NCI-H1105 treated with DMSO at 0.1 percent for 48 hours (cell line): ENCODE measurements at regions not wholly inside any gene's neighbourhood (a gene's known extent, or its start where the extent isn't known, plus 50 kb on each side); places are given as distances from the start of the nearest gene placed in this dataset.
"Not testable (repeated sequence)": the region's sequence is repeated elsewhere in the genome, so short reads cannot be mapped to it uniquely, and the experiment has no call there.

Source experiments
- DNase-seq: peaks from one replicate; lab custom pipeline; 2025; lab: John Stamatoyannopoulos, UW

DNA sequence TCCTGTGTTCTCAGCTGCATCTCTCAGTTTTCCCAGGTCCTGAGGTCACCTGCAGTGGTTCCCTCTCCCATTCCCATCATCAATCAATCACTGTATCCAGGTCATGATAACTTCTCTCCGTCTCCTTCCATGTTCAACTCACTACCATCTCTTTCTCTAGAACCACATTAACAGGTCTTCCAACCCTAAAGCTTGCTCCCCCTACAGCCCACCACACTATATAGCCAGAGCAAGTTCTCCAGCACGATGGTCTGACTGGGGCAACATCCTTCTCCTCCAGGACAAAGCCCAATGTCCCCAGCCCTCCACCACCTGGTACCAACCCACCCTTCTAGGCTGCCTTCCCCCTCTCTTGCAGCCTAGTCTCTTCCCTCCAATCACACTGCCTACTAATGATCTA lies 241.6 kb downstream of the CDK5RAP2 start:
- DNase-seq = no peak

DNA sequence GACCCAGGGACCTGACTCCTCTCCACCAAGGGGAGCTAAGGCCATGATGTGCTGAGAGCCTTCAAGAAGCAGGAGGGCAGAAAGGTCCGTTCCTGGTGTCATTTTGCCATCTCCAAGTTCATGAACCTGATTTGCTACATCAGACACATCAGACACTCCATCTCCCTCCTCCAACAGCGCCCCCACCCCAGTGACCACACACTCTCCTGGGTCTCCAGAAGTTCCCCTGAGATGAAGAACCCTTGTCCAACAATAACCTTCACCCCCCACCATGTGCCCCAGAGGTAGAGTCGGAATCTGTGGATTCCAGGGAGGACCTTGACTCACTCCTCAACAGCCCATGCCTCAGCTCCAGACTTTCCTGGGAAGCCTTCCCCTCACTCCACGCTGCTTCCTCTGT lies 242.8 kb downstream of the CDK5RAP2 start:
- no peak for DNase-seq

DNA sequence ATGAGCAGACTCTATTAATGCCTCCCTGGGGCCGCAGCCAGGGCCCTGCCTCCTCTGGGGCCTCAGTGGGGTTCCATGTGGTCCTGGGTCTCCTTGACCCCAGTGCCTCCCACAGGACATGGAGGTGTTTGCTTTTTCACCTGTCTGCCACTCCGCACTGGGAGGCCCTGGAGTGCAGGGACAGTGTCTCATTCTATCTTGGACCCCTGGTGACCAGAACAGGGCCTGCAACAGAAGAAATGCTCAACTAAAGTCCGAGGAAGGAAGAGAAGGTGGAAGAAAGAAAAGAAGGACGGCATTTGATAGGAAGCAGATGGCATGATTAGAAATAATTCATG lies 243.2 kb downstream of the CDK5RAP2 start:
- no peak for DNase-seq

DNA sequence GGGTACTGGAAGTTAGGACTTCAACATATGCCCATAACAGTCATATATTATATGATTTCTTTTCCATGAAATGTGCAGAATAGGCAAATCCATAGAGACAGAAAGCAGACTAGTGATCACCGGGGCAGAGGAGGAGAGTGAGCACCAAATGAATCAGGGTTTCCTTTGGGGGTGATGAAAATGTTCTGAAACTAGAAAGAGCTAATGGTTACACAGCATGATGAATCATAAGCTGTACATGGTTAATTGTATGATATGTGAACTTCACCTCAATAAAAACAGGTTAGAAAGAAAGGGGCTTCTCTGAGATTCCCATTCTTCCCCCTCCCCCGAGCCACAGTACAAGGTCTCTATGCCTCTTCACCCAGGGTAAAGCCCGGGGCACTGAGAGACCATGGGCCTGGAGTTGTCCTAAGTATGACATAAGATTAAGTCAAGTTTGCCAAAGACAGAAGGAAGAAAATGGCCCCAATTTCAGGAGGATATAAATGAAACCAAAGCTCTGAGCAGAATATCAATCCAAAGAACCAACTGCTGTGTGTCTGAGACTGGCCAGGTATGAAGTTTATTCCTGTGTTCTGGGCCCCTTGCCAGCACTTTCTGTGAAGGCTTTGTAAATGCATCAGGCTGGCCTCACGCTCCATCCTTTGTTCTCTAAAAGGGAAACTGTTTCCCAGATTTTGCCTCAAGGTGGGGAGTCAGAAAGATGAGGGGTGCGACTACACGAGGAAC lies 243.8 kb downstream of the CDK5RAP2 start:
- DNase-seq = peak; percentile 49

DNA sequence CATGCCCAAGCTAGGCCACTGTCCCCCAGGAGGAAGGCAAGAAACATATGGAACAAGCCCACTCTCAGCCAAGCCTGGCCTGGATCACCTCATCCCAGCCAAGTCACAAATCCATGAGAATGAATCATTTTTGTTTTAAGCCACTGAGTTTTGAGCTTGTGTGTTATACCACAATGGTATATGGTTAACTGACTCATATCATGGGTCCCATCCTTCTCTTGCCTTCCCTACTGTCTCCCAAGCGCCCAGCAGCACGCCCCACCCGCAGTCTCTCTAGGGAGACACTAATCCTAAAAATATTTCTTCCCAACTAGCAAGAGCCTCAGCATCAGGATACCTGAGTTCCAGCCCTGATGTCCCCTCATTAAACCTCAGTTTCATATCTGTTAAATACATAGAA lies 248.1 kb downstream of the CDK5RAP2 start:
- no peak for DNase-seq

DNA sequence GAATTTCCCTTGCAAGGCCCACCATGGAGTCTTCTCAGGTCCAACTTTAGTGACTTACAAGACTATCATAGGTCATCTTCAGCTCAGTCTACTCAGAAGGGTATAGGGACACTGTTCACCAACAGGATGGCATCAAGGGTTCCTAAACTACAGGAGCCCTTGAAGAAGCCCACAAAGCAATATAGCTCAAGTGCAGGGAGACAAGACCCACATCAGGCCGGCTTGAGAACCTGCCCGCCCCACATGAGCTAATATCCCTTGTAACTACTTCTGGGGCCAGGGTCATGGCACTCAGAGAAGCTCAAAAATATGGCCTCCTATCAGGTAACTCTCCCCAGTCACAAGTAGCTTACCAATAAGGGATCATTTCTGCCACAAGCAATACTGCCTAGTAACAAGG lies 249.9 kb downstream of the CDK5RAP2 start:
- DNase-seq = no peak

DNA sequence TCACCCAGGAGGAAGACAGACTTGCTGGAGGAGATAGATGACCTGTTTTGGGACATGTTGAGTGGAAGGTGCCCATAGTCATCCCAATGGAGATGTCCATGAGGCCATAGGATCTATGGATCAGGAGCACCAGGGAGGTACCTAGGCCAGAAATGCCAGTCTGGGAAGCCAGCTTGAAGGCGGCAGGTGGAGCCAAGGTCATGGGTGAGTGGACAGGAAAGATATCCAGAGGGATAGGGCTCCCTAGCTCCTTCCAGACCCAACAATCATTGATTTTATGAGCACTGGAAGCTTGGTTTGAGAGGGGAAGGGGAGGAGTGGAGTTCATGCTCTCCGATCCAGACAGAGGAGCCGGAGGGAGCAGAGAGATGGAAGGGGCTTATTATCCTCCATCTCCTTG lies 252.6 kb downstream of the CDK5RAP2 start:
- DNase-seq = no peak

DNA sequence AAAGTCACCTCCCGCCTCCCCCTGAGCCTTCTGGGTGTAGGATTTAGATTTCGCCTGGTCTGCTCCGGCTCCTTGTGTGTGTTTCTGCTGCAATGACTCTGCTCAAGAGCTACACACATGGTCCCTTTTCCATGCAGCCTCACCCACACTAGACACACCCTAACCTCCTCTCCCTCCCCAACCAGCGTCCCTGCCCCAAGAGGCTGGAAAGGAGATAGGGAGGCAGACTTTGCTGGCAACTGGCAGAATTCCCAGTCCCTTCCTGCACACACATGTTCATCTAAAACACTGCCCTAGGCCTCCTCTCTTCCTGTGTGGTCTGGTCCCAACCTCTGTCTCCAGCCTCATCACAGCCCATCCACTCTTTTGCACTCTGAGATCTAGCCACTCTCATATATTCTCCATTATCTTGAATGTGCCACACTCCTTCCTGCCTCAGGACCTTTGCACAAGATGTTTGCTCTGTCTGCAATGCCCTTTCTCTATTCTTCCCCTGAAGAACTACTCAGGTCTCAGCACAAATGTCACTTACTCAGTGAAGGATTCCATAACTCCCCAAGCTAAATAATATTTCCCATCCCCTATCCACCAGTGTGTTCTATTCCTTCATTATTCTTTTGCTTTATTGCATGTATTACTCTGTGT lies 253.8 kb downstream of the CDK5RAP2 start:
- DNase-seq = no peak

DNA sequence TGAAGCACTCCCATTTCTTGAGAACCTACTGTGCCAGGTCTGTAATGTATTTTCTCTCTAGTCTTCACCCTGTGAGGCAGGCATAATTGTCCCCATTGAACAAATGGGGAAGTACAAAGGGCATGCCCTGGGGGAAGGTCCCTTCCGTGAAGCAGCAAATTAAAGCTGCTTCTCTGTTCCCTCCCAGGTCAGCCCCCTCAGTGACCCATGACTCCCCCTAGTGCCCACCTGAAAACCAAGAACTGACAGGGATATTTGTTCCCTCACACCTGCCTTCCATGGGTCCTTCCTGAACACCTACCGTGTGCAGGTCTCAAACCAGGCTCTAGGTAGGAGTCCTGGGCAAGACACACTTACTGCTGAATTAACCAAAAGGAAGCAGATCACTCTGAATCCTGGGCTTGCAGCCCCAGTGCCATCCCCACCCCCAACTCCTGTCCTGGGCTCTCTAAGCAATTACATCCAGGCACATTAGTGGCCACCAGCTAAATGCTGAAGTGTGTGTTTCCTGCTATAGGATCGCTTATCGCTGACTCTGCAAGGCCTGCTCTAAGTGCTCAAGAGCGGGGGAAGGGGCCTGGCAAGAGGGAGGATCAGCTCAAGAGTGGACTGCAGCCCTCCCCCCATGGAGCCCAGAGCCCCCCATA lies 254.8 kb downstream of the CDK5RAP2 start:
- DNase-seq = peak; percentile 7

DNA sequence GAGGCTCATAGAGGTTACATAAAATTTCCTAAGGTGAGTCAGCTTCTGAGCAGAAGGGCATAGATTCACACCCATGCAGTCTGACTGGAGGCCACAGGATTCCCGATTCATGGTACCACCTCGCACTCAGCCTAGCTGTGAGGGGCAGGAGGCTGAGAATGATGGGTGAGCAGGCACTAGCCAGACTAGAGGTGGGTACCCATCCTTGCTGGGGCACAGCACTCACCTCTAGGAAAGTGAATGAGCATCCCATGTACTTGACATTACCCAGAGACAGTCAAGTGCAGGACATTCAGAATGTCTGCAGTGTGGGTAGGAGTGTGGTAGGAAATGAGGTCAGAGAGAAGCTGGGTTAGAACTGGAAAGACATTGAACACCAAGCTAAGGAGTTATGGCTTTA lies 255.5 kb downstream of the CDK5RAP2 start:
- no peak for DNase-seq

DNA sequence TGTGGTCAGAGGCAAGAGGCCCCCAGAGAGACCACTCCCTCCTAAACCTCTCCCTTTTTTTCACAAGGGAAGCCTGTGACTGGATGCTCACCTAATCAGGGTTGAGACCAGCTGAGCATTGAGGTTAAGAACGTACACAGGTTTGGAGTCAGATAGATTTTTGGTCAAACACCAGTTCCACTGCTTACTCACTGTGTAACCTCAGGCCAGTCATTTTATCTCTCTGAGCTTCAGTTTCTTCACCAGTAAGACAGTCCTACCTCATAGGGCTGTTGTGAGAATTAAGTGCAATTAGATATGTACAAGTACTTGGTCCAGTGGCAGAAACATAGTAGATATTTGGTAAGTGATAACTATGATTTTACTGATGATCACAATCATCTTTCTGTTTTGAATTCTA lies 256.8 kb downstream of the CDK5RAP2 start:
- DNase-seq = no peak

DNA sequence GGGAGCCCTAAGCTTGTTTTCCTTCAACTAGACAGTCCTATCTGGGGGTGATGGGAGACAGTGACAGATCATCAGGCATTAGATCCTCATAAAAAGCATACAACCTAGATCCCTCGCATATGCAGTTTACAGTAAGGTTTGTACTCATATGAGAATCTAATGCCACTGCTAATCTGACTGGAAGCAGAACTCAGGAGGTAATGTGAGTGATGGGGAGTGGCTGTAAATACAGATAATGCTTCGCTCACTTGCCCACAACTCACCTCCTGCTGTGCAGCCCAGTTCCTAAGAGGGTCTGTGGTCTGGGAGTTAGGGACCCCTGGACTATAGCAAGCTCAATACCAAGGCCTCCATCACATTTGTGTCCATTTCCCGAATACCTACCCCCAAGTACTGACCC lies 260.5 kb downstream of the CDK5RAP2 start:
- no peak for DNase-seq

DNA sequence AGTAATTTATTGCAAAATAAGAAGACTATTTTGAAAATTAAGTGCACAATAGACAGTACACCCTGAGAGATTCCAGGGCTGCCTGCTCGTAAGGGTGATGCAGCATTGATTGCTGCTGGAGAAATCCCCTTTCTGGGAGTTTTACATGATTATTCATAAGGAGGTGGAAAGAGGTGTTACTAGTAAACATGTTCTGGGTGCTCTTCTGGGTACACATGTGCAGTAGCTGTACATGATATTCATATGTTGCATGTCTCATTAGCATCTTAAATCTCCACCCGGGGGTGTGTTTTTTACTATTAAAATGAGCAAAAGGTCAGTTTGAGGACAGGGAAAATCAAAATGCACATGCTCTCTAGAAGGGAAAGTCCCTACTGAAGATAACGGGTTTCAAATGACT lies 264.8 kb downstream of the CDK5RAP2 start:
- no peak for DNase-seq

DNA sequence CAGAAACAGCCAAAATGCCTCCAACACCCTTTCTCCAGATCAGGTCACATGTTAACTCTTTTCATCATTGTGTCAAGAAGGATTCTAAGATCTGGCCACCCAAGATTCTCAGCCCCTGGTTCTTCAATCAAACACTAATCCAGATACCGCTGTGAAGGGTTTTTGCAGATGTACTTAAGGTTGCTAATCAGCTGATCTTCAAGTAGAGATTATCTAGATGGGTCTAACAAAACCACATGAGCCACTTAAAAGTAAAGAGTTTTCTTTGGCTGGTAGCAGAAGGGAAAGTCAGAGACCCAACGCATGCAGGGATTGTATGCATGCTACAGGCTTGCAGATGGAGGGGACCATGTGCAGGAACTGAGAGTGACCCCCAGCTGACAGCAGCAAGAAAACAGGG lies 267.9 kb downstream of the CDK5RAP2 start:
- DNase-seq = no peak

DNA sequence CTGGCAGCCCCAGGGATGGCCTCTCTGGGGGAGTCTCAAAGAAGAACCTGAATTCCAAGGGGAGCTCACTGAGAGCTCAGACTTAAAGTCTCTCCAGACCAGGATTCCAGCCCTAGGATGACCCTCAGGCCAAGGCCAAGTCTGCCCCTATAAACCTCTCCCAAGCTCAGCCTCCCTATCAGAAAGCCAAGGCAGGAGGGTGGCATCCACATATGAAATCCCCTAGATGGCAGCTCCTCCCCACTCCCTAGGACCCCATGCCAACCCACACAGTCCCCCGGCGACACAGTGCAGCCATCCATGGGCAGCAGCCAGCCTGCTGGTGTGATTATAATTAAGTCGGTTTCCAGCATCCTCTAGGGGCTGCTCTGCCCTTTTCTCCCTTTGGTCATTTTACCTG lies 269.9 kb downstream of the CDK5RAP2 start:
- no peak for DNase-seq

DNA sequence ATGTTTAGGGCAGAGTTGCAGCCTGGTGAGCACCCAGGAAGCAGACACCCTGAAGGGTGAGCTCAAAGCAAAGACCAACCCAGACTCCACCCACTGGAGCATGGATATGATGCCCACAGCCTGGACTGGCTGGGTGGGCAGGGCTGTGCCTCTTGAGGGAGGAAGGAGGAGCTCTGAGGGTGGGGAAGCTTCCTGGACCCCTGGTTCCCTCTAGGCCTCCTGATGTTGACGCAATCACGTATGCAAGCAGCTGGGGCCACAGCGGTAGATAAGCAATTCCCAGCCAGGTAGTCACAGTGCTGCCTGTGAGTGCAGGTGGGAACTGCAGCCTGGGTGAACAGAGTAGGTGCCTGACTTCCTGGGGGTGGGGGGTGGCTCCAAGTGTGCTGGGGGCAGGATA lies 271.5 kb downstream of the CDK5RAP2 start:
- DNase-seq = no peak

DNA sequence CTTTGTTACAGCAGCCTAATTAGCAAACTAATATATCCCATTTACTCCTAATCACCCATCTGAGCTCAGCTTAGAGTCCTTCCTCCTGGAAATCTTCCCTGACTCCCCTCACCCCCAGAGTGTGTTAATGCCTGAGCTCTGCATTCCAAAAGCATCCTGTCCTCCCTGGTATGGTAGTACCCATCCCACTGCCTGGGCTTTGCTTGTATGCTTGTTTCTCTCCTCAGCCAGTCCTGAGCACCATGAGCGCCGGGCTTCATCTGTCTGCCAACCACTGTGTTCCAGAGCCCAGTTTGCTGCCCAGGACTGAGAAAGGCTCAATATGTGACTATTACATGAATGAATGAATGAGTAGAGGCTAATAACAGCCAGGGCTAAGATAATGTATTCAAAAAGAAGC lies 272.4 kb downstream of the CDK5RAP2 start:
- DNase-seq = no peak

DNA sequence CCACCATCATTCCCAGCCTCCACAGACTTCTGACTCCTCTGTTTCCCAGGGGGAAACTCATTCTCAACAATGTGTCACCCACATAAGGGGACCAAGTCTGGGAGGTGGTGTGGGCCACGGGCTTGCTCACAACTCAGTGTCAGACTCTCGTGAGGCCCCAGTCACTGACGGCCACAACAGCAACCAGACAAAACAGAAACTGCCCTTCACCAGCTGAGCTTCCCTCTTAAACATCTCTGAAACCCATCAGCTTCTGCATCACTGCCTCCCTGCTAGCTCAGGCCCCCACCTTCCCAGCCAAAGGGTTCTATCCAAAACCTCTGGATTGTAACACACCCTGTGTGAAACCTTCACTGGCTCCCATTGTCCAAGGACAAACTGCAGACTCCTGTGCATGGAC lies 273.4 kb downstream of the CDK5RAP2 start:
- DNase-seq = no peak

DNA sequence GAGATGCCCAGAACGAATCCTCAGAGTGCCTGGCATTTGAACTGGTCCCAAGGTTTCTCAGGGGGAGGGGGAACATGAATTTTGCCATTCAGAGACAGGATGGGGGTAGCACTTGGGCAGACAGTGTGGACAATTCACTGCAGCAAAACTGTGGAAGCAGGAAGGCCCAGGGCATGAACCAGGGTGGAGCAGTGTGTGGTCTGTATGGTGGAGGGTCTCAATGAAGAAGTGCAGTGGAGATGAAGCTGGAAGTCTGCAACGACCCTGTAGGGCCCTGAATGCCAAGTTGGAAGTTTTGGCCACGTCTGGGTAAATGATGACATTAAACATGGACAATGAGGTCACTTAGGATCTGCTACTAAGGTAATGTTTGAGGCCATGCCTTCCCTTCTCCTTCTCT lies 273.9 kb downstream of the CDK5RAP2 start:
- DNase-seq = no peak

DNA sequence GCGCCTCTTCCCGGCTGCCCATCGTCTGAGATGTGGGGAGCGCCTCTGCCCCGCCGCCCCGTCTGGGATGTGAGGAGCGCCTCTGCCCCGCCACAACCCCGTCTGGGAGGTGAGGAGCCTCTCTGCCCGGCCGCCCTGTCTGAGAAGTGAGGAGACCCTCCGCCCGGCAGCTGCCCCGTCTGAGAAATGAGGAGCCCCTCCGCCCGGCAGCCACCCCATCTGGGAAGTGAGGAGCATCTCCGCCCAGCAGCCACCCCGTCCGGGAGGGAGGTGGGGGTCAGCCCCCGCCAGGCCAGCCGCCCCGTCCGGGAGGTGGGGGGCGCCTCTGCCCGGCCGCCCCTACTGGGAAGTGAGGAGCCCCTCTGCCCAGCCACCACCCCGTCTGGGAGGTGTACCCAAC lies 275.1 kb downstream of the CDK5RAP2 start:
- DNase-seq = not testable (repeated sequence)

DNA sequence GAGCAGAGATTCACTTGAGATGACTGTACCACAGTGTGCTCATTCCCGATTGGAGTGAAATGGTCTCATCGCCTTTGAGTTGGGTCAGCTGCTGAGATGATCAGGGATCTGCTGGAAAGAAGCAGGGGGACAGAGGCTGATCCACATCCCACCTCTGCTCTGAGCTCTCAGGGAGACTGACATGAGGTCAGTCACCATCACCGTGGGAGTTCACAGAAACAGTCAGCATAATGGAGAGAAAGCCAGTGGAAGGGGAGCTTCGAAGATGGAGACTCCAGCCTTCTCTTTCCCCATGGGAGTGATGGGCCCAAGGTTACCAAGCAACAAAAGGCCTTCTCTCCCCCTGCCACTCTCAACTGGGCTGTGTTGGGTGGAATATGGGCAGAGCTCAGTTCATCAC lies 276.4 kb downstream of the CDK5RAP2 start:
- DNase-seq = no peak

DNA sequence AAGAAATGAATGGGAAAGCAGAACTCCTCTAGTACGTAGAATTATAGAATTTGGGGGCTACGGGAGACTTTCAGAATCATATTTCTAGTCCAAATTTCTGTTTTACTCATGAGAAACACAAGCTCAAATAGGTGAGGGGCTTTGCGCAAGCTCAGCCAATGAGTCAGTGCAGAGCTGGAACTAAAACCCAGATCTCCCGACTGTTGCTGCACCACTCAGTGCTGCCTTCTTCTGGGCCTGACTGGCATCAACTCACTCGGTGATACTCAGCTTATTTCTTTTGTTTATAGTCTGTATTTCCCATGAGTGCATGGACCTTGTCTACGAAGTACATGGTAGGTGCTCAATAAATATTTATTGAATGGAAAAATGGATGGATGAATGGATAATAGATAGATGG lies 280.2 kb downstream of the CDK5RAP2 start:
- no peak for DNase-seq

DNA sequence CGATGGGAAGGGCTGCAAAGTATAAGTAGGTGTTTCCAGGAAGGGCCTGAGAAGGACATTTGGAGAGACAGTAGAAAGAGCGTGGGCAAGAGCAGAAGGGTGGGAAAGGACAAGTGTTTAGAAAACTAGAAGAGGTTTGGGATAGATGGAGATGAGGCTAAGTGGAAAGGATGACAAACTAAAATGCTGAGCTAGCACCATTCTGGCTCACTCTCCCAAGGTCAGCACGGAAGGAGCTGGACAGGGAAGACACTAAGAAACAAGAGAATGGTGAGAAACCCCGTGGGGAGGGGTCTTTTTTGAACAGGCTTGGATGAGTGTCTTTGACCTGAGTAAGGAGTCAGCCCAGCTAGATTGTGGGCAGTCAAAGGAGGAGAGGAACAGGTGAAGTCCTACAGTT lies 286.0 kb downstream of the CDK5RAP2 start:
- no peak for DNase-seq

DNA sequence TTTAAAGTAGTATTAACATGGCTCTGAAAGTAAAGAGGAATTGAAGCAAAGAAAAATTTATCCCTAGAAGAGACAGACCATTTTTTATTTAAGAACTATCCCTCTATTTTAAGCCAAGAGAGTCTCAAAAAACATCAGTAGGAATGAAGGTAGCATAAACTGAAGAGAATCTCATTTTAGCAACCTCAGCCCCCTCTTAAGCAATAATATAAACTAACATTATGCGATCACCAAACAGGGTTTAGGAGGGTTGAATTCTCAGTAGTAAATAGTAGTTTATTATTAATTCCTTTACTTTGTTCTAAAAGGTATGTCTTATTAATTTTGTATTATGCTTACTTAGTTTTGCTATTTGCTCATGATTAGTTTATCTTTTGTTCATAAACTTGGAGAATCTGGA lies 287.4 kb downstream of the CDK5RAP2 start:
- no peak for DNase-seq
